Esophagus squamous epithelium (tissue), 4 donors: ENCODE measurements at regions not wholly inside any gene's neighbourhood (a gene's known extent, or its start where the extent isn't known, plus 50 kb on each side); places are given as distances from the start of the nearest gene placed in this dataset.

Source experiments
- CTCF ChIP-seq, 6 experiments: fragments of 450-650 bp in 4 of 6; fragments of 200-600 bp in 2 of 6; sonication (generic) in 2 of 6; IDR thresholded peaks; one replicate each; pipeline ENCODE4 v1.5.1; 2016 to 2019; ENCODE audit warnings: antibody characterized with exemption in 6 of 6, mild to moderate bottlenecking in 4 of 6, moderate library complexity in 4 of 6
- POLR2A ChIP-seq, 4 donors: fragments of 450-650 bp; IDR thresholded peaks; one replicate each; pipeline ENCODE4 v1.6.1; 2017; ENCODE audit warnings: antibody characterized with exemption in 4 of 4, mild to moderate bottlenecking in 4 of 4, moderate library complexity in 3 of 4

GRCh38 chr4:32435308-32435707 is 1715.1 kb downstream of the PCDH7 start:
- no peak for TF ChIP-seq CTCF (IDR thresholded peaks at IDR 0.05)
- no peak for TF ChIP-seq POLR2A (IDR thresholded peaks at IDR 0.05)
